ENCODE measurements at regions not wholly inside any gene's neighbourhood (a gene's known extent, or its start where the extent isn't known, plus 50 kb on each side); places are given as distances from the start of the nearest gene placed in this dataset.

- TF ChIP-seq ZNF785 (tag by site-specific recombination; IDR thresholded peaks at IDR 0.05) (no peak), ZIC2 (tag by site-specific recombination; IDR thresholded peaks at IDR 0.05) (no peak), ZFP69B (tag by site-specific recombination; IDR thresholded peaks at IDR 0.05) (no peak), ZNF621 (tag by site-specific recombination; IDR thresholded peaks at IDR 0.05) (no peak), ZSCAN16 (tag by site-specific recombination; IDR thresholded peaks at IDR 0.05) (no peak), ZNF555 (tag by site-specific recombination; conservative IDR thresholded peaks at IDR 0.05) (no peak), ZNF580 (tag by site-specific recombination; IDR thresholded peaks at IDR 0.05) (no peak), ZNF280D (tag by site-specific recombination; IDR thresholded peaks at IDR 0.05) (no peak)
Observed at GRCh38 chr14:30791522-30792351, 82.6 kb upstream of the COCH start (continued).

GRCh38 chr14:30796707-30797106 lies 77.7 kb upstream of the COCH start:
- TF ChIP-seq HOXA7 (CRISPR knock-in tag; IDR thresholded peaks at IDR 0.05; ENCODE audit: borderline replicate concordance): no peak
- TF ChIP-seq ZNF24 (tag by site-specific recombination; IDR thresholded peaks at IDR 0.05): no peak
- ChIA-PET POLR2A (no interaction called here), CTCF (no interaction called here)
- H3K9me3 ChIP-seq (ENCODE audit: control insufficient read depth, insufficient read depth, low read depth, low read length): no peaks in the 10 kb centered on the region
- H3K4me1 ChIP-seq (ENCODE audit: control insufficient read depth, insufficient read depth, low read length): no peaks in the 10 kb centered on the region
- no peak overlapping the region for H3K27ac ChIP-seq (ENCODE audit: extremely low read depth, low read depth, low read length)
- H3K36me3 ChIP-seq (ENCODE audit: control insufficient read depth in 2 of 2, insufficient read depth in 1 of 2, low read length in 2 of 2): no peaks in the 10 kb centered on the region
- no peak overlapping the region for H3K4me3 ChIP-seq (ENCODE audit: low read depth, low read length)

- CTCF ChIA-PET: no interaction called here
- POLR2A ChIA-PET: no interaction called here
- Histone ChIP-seq H3K27ac (ENCODE audit: extremely low read depth, low read depth, low read length) (no peak overlapping the region), H3K9me3 (ENCODE audit: control insufficient read depth, insufficient read depth, low read depth, low read length) (no peaks in the 10 kb centered on the region), H3K4me1 (ENCODE audit: control insufficient read depth, insufficient read depth, low read length) (no peaks in the 10 kb centered on the region), H3K4me3 (ENCODE audit: low read depth, low read length) (no peak overlapping the region), H3K36me3 (ENCODE audit: control insufficient read depth in 2 of 2, insufficient read depth in 1 of 2, low read length in 2 of 2) (no peaks in the 10 kb centered on the region)
- TF ChIP-seq ZNF629 (tag by site-specific recombination; IDR thresholded peaks at IDR 0.05) (no peak), BCL11B (tag by site-specific recombination; IDR thresholded peaks at IDR 0.05; ENCODE audit: low read depth) (no peak), ZNF433 (tag by site-specific recombination; IDR thresholded peaks at IDR 0.05; ENCODE audit: low read depth) (no peak), ZNF776 (tag by site-specific recombination; IDR thresholded peaks at IDR 0.05; ENCODE audit: borderline replicate concordance) (no peak), ZNF350 (tag by site-specific recombination; IDR thresholded peaks at IDR 0.05) (no peak), SCRT2 (tag by site-specific recombination; IDR thresholded peaks at IDR 0.05) (no peak), ZNF335 (tag by site-specific recombination; conservative IDR thresholded peaks at IDR 0.05) (no peak), ZBTB49 (tag by site-specific recombination; IDR thresholded peaks at IDR 0.05; ENCODE audit: low read depth) (no peak), ZNF280D (tag by site-specific recombination; IDR thresholded peaks at IDR 0.05) (no peak), ZNF37A (tag by site-specific recombination; IDR thresholded peaks at IDR 0.05) (no peak)
Observed at GRCh38 chr14:30798516-30798915, 75.8 kb upstream of the COCH start.
